Ectodermal cell (in vitro differentiated cells): ENCODE measurements at regions not wholly inside any gene's neighbourhood (a gene's known extent, or its start where the extent isn't known, plus 50 kb on each side); places are given as distances from the start of the nearest gene placed in this dataset.

ENCODE experiments used
- H3K27ac ChIP-seq: 2 replicates; pipeline ENCODE4 v1.7.0; 2013; ENCODE audit warnings: mild to moderate bottlenecking, low read depth, low read length; ENCODE audit not compliant: insufficient read depth, poor library complexity, severe bottlenecking
- H3K27me3 ChIP-seq: 2 replicates; pipeline ENCODE4 v1.7.0; 2013; ENCODE audit warnings: mild to moderate bottlenecking, low read length; ENCODE audit not compliant: insufficient read depth, control insufficient read depth, poor library complexity, severe bottlenecking
- H3K36me3 ChIP-seq: one replicate; pipeline ENCODE4 v1.7.0; 2013; ENCODE audit warnings: low read length; ENCODE audit not compliant: control insufficient read depth, insufficient read depth
- H3K4me1 ChIP-seq: one replicate; pipeline ENCODE4 v1.7.0; 2013; ENCODE audit warnings: low read length; ENCODE audit not compliant: control insufficient read depth, insufficient read depth
- H3K4me3 ChIP-seq: 2 replicates; pipeline ENCODE4 v1.7.0; 2013; ENCODE audit warnings: low read depth, low read length, control low read depth; ENCODE audit not compliant: insufficient read depth
- H3K9me3 ChIP-seq: 2 replicates; pipeline ENCODE4 v1.7.0; 2013; ENCODE audit warnings: mild to moderate bottlenecking, low read length, moderate library complexity; ENCODE audit not compliant: control insufficient read depth
- WGBS, 2 experiments: methylation state at CpG; one replicate each; pipeline ENCODE4 v1.1.7; 2013; ENCODE audit warnings: missing lambda C conversion rate in 2 of 2; 5-methylcytosine and 5-hydroxymethylcytosine counted together

GRCh38 chr13:60944863-60945262, 470.8 kb downstream of the PCDH20 start:
- Histone ChIP-seq H3K4me1 (no peaks in the 10 kb centered on the region), H3K9me3 (no peaks in the 10 kb centered on the region), H3K36me3 (no peaks in the 10 kb centered on the region), H3K4me3 (no peak overlapping the region), H3K27ac (no peak overlapping the region), H3K27me3 (no peaks in the 10 kb centered on the region)
- WGBS, 2 experiments = 100% methylated on average over 1 of the region's 1 CpG

DNA sequence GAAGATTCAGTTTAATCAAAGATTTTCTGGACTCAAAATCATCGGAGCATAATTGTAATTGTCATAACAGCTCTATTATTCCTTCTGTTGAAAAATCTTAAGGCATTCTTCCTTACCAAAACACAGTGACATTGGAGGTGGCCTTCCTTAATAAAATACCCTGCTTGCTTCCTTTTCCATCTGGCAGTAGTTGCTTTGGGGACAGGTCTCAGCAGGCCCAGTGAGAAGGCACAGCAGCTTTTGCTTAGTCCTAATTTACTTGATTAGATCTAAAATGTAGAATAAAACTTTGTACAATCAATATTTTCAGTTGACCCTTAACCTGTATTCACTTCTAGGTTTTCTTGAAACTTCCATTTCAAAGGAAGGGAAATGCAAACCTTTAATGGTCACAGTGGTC, 471.6 kb downstream of the PCDH20 start:
- Histone ChIP-seq H3K36me3 (no peaks in the 10 kb centered on the region), H3K9me3 (no peaks in the 10 kb centered on the region), H3K27ac (no peak overlapping the region), H3K4me3 (no peak overlapping the region), H3K27me3 (no peaks in the 10 kb centered on the region), H3K4me1 (no peaks in the 10 kb centered on the region)
- WGBS, 2 experiments = 92 to 94% methylated on average over 1 of the region's 1 CpG

DNA sequence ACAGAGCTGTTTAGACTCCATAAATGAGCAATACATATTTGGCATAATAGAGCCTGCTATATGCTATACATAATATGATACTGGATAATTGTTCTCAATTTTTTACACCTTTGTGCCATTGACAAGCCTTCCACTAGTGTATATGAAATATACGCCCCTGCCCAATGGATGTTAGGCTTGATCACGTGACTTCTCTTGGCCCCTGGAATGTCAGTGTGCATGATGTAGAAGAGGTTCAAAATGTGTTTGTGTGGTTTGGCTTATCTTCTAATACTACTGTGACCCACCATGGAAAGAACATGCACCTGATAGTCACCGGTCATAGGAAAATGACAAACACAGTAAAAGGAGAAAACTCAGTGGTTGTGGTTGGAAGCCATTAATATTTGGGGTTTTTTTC, 479.4 kb downstream of the PCDH20 start:
- Histone ChIP-seq H3K9me3 (no peaks in the 10 kb centered on the region), H3K36me3 (no peaks in the 10 kb centered on the region), H3K27me3 (no peaks in the 10 kb centered on the region), H3K27ac (no peak overlapping the region), H3K4me3 (no peak overlapping the region), H3K4me1 (no peaks in the 10 kb centered on the region)
- WGBS, 2 experiments = 94% methylated on average over 3 of the region's 3 CpGs

DNA sequence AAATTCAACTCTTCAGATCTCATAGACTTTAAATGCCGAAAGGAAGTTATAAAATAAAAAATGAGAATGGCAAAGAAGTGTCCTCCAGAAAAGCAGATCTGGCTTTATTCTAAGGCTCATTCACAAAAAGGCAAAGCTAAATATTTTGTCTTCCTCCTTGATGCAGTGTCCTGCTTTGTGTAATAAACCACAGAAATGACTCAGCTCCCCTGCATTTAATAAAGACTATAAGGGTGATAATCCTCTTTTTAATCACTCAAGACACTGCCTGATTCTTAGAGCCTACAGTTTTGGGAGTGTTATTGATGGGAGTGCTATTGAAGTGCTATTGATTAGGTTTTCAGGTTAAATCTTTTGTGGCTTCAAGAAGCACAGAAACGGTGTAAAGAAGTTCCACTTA, 482.0 kb downstream of the PCDH20 start:
- H3K9me3 ChIP-seq = no peaks in the 10 kb centered on the region
- H3K27me3 ChIP-seq = no peaks in the 10 kb centered on the region
- no peaks in the 10 kb centered on the region for H3K4me1 ChIP-seq
- H3K27ac ChIP-seq = no peak overlapping the region
- WGBS, 2 experiments = 0 to 50% methylated on average over 1 to 2 of the region's 2 CpGs
- H3K4me3 ChIP-seq = no peak overlapping the region
- no peaks in the 10 kb centered on the region for H3K36me3 ChIP-seq

DNA sequence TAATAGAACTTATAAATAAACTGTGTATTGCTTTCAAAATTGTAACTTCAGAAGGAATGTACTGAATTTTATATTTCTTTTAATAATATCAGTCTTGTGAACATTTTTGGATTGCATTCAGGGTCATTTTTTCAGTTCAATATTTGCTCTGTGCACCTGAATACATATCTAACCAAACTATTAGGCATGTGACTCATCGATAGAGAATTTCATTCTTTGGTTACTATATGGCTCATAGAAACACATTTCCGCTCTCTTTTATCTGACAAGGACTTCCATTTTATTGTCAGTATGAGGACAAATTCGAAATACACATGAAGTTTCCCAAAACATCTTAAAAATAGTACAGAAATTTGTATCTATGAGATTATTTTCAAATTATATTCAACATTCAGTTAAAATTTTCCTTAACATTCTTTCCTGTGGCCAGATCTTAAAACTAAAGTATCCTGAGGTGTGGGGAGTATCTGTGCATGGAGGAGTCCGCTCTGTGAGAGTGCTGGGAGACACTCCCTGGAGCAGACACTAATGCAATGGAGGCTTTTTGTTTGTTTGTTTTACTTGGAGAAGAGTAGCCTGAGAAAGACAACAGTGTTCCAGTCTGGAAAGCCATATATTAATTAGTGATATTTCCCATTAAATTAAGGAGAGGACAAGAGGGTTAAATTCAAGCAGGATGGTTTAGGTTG, 483.6 kb downstream of the PCDH20 start:
- H3K4me3 ChIP-seq = no peak overlapping the region
- WGBS, 2 experiments = 89 to 94% methylated on average over 3 to 4 of the region's 4 CpGs
- H3K9me3 ChIP-seq = no peaks in the 10 kb centered on the region
- no peaks in the 10 kb centered on the region for H3K4me1 ChIP-seq
- H3K36me3 ChIP-seq = no peaks in the 10 kb centered on the region
- H3K27me3 ChIP-seq = no peaks in the 10 kb centered on the region
- no peak overlapping the region for H3K27ac ChIP-seq

GRCh38 chr13:60925686-60926085, 490.0 kb downstream of the PCDH20 start:
- H3K4me1 ChIP-seq = no peaks in the 10 kb centered on the region
- no peaks in the 10 kb centered on the region for H3K36me3 ChIP-seq
- no peak overlapping the region for H3K4me3 ChIP-seq
- WGBS, 2 experiments = 95 to 96% methylated on average over 3 of the region's 3 CpGs
- H3K27me3 ChIP-seq = no peaks in the 10 kb centered on the region
- no peaks in the 10 kb centered on the region for H3K9me3 ChIP-seq
- no peak overlapping the region for H3K27ac ChIP-seq

- 92% methylated on average over 2 of the region's 2 CpGs; no CpG with 5 or more reads in 1 of the 2 experiments for WGBS, 2 experiments
- Histone ChIP-seq H3K9me3 (no peaks in the 10 kb centered on the region), H3K27ac (no peak overlapping the region), H3K4me1 (no peaks in the 10 kb centered on the region), H3K36me3 (no peaks in the 10 kb centered on the region), H3K4me3 (no peak overlapping the region), H3K27me3 (no peaks in the 10 kb centered on the region)
Observed at GRCh38 chr13:60924856-60925255, 490.8 kb downstream of the PCDH20 start.

DNA sequence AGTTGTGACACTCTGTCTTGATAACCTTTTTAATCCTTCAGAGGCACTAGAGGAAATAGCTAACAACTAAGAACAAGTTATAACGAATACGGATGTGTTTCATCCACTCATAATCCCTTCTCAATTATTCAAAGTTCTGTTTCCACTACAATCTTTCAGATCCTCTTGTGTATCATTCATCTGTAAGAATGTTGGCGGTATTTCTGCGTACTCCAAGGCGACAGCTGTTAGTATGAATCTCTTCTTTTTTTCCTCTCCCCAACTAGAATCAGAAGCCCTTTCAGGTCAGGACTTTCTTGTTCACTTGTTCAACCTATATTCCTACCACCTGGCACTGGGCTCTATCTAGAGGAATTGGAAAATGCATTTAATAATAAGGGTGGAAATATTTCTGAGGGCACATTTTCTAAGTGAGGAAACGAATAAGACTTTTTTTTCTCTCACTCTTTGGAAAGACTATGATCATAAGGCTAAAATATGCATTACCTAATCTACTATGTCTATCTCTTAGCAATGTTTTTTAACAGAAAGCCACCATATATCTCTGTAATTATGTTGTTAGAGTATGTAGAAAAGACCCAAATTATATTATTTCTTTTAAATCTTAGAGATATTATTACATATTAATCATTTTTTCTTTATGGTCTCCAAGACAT, 492.9 kb downstream of the PCDH20 start:
- Histone ChIP-seq H3K9me3 (no peaks in the 10 kb centered on the region), H3K27me3 (no peaks in the 10 kb centered on the region), H3K27ac (no peak overlapping the region), H3K4me3 (no peak overlapping the region), H3K36me3 (no peaks in the 10 kb centered on the region), H3K4me1 (no peaks in the 10 kb centered on the region)
- WGBS, 2 experiments = 81 to 91% methylated on average over 5 to 6 of the region's 6 CpGs

GRCh38 chr13:60893801-60894200, 496.8 kb downstream of the TDRD3 start:
- H3K27ac ChIP-seq = no peak overlapping the region
- no peaks in the 10 kb centered on the region for H3K36me3 ChIP-seq
- H3K27me3 ChIP-seq = no peaks in the 10 kb centered on the region
- no peaks in the 10 kb centered on the region for H3K9me3 ChIP-seq
- H3K4me3 ChIP-seq = no peak overlapping the region
- no peaks in the 10 kb centered on the region for H3K4me1 ChIP-seq
- whole genome bisulfite sequencing, 2 experiments = 91 to 97% methylated on average over 1 of the region's 1 CpG

- H3K36me3 ChIP-seq = no peaks in the 10 kb centered on the region
- no peaks in the 10 kb centered on the region for H3K27me3 ChIP-seq
- no peak overlapping the region for H3K27ac ChIP-seq
- H3K9me3 ChIP-seq = no peaks in the 10 kb centered on the region
- no peak overlapping the region for H3K4me3 ChIP-seq
- H3K4me1 ChIP-seq = no peaks in the 10 kb centered on the region
- WGBS, 2 experiments = 100% methylated on average over 2 of the region's 2 CpGs; no CpG with 5 or more reads in 1 of the 2 experiments
Observed at GRCh38 chr13:60887711-60888110, 490.7 kb downstream of the TDRD3 start.
